GM21381 (cell line): ENCODE measurements at regions not wholly inside any gene's neighbourhood (a gene's known extent, or its start where the extent isn't known, plus 50 kb on each side); places are given as distances from the start of the nearest gene placed in this dataset.

Source experiments
- ATAC-seq: cut with Tn5 transposase; IDR thresholded peaks from one replicate; pipeline ENCODE4 v1.9.1; 2021; ENCODE audit warnings: mild to moderate bottlenecking, moderate library complexity; ENCODE audit not compliant: unreplicated experiment

- ATAC-seq: no peak
Observed at GRCh38 chr2:81734981-81735380, 1430.4 kb upstream of the LRRTM1 start.

- no peak for ATAC-seq
Observed at GRCh38 chr2:81714817-81715216, 1410.3 kb upstream of the LRRTM1 start.

GRCh38 chr2:81706856-81707255 is 1402.3 kb upstream of the LRRTM1 start:
- ATAC-seq: no peak

GRCh38 chr2:81703831-81704230 is 1399.3 kb upstream of the LRRTM1 start:
- no peak for ATAC-seq

GRCh38 chr2:81692566-81692965 is 1388.0 kb upstream of the LRRTM1 start:
- no peak for ATAC-seq

GRCh38 chr2:81675641-81676040 is 1371.1 kb upstream of the LRRTM1 start:
- no peak for ATAC-seq

- ATAC-seq: no peak
Observed at GRCh38 chr2:81672923-81673322, 1368.4 kb upstream of the LRRTM1 start.

- no peak for ATAC-seq
Observed at GRCh38 chr2:81672516-81672915, 1368.0 kb upstream of the LRRTM1 start.

- no peak for ATAC-seq
Observed at GRCh38 chr2:81670885-81671284, 1366.3 kb upstream of the LRRTM1 start.

- no peak for ATAC-seq
Observed at GRCh38 chr2:81661081-81661480, 1356.5 kb upstream of the LRRTM1 start.

GRCh38 chr2:81658227-81658626 is 1353.7 kb upstream of the LRRTM1 start:
- ATAC-seq: no peak

GRCh38 chr2:81650048-81650971 is 1345.8 kb upstream of the LRRTM1 start:
- no peak for ATAC-seq

GRCh38 chr2:81648806-81649205 is 1344.3 kb upstream of the LRRTM1 start:
- ATAC-seq: no peak

- ATAC-seq: no peak
Observed at GRCh38 chr2:81648370-81648769, 1343.8 kb upstream of the LRRTM1 start.

GRCh38 chr2:81647715-81648230 is 1343.2 kb upstream of the LRRTM1 start:
- ATAC-seq: no peak

GRCh38 chr2:81645745-81646301 is 1341.3 kb upstream of the LRRTM1 start:
- ATAC-seq: no peak

GRCh38 chr2:81644189-81644588 is 1339.6 kb upstream of the LRRTM1 start:
- no peak for ATAC-seq

GRCh38 chr2:81624825-81625224 is 1320.3 kb upstream of the LRRTM1 start:
- no peak for ATAC-seq

- no peak for ATAC-seq
Observed at GRCh38 chr2:81600088-81600487, 1295.5 kb upstream of the LRRTM1 start.

GRCh38 chr2:81598453-81598852 is 1293.9 kb upstream of the LRRTM1 start:
- ATAC-seq: no peak

GRCh38 chr2:81589406-81589805 is 1284.9 kb upstream of the LRRTM1 start:
- no peak for ATAC-seq
